Colonic mucosa (tissue), 4 donors: ENCODE measurements at regions not wholly inside any gene's neighbourhood (a gene's known extent, or its start where the extent isn't known, plus 50 kb on each side); places are given as distances from the start of the nearest gene placed in this dataset.
A peak's percentile ranks its signal among the peaks of the same experiment; 100 is the strongest.
"Not testable (repeated sequence)": the region's sequence is repeated elsewhere in the genome, so short reads cannot be mapped to it uniquely, and the experiment has no call there.

Experiments used
- DNase-seq: peaks from one replicate; pipeline ENCODE4 v3.0.0-alpha.2; 2020
- H3K27ac ChIP-seq: fragments of 200-600 bp; one replicate; pipeline ENCODE4 v1.8.0; 2021
- H3K27me3 ChIP-seq: fragments of 200-600 bp; one replicate; pipeline ENCODE4 v1.8.0; 2021
- H3K36me3 ChIP-seq: fragments of 200-600 bp; one replicate; pipeline ENCODE4 v1.8.0; 2021
- H3K4me1 ChIP-seq: fragments of 200-600 bp; one replicate; pipeline ENCODE4 v1.8.0; 2021; ENCODE audit warnings: mild to moderate bottlenecking
- H3K4me3 ChIP-seq: fragments of 200-600 bp; one replicate; pipeline ENCODE4 v1.8.0; 2021
- H3K9ac ChIP-seq, 2 donors: one replicate each; pipeline ENCODE4 v1.7.0; 2013; ENCODE audit warnings: control low read depth in 2 of 2, low read depth in 2 of 2, low read length in 2 of 2
- H3K9me3 ChIP-seq: fragments of 200-600 bp; one replicate; pipeline ENCODE4 v1.8.0; 2021
- CTCF ChIP-seq: fragments of 200-600 bp; IDR thresholded peaks from one replicate; pipeline ENCODE4 v1.8.0; 2022; ENCODE audit warnings: antibody characterized with exemption, mild to moderate bottlenecking
- intact Hi-C: fragments of 100-400 bp; cut with DNase I; formaldehyde crosslinking; loops from one replicate; pipeline ENCODE4 v1.14.1; 2022
- donor health status: healthy.
- donor health status: DM: no; HTN: no; CAD: no.
- donor health status: DM: no; HTN: no; CAD: no.

DNA sequence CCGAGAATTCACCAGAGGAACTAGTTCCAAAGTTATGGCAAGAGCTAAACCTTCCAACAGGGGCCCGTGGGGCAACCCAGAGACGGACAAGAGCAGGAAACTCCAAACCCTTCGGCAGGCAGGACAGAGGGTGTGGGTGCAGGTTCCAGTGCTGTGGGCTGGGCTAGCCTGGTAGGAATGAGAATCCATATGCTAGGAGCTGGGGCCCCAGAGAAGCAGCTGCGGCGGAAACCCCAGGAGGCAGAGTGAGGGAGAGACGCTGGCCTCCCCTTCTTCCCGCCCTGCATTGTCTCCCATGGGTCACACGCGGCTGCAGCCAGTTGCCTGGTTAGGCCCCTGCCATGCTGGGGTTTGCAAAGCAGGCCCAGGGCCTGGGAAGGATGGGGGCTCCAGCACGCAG is 126.2 kb upstream of the ALDH3B2 start:
- H3K4me3 ChIP-seq, H3K36me3 ChIP-seq, DNase-seq, H3K4me1 ChIP-seq, intact Hi-C loops, H3K9ac ChIP-seq, H3K27ac ChIP-seq, H3K9me3 ChIP-seq, H3K27me3 ChIP-seq: not testable (repeated sequence)

- H3K36me3 ChIP-seq, H3K27me3 ChIP-seq, H3K27ac ChIP-seq, H3K4me3 ChIP-seq, H3K4me1 ChIP-seq, H3K9me3 ChIP-seq, intact Hi-C loops, H3K9ac ChIP-seq, DNase-seq: not testable (repeated sequence)
- TF ChIP-seq CTCF: peak; percentile 37
Measured at GRCh38 chr11:67799808-67800207, 125.4 kb upstream of the ALDH3B2 start.

DNA sequence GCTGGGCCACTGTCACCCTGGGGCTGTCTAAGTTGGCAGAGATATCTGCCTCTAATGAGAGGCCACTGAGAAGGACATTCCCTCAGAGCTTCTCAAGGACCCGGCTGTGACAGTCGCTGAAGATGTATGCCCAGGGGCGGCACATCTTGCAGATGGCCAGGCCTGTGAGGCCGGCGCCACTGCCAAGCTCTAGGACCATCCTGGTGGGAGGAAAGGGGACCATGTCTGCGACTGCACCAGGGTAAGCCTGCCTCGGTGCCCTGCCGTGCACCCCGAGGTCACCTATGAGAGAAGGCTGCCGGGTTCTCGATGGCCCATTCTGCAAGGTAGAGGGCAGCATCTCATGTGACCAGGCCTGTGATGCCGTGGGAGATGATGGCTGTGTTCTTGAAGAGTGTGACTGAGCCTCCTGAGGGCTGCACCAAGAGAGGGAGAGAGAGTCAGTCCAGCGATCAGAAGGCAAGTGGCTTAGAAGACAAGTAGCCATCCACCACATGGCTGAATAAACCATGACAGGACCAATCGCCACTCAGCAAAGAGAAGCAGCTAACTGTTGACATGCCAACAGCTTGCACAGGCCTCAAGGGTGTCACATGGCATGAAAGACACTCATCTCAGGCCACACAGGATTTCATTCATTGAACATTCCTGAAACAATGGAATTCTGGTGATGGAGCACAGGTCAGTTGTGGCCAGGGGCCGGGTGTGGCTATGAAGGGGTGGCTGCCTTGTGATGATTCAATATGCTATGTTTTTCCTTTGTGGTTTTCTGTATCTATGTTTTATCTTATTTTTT is 123.5 kb upstream of the ALDH3B2 start:
- H3K36me3 ChIP-seq, H3K27me3 ChIP-seq, H3K4me1 ChIP-seq, intact Hi-C loops, H3K9me3 ChIP-seq, H3K4me3 ChIP-seq, H3K27ac ChIP-seq, H3K9ac ChIP-seq, DNase-seq: not testable (repeated sequence)

GRCh38 chr11:67795746-67796145 is 121.3 kb upstream of the ALDH3B2 start:
- Histone ChIP-seq H3K36me3 (no peaks in the 10 kb centered on the region), H3K9me3 (no peaks in the 10 kb centered on the region), H3K27ac (no peak overlapping the region), H3K27me3 (no peaks in the 10 kb centered on the region), H3K9ac (no peak overlapping the region), H3K4me1 (no peaks in the 10 kb centered on the region), H3K4me3 (no peak overlapping the region)
- no peak for DNase-seq
- TF ChIP-seq CTCF: no peak
- intact Hi-C loops: no loop called here

DNA sequence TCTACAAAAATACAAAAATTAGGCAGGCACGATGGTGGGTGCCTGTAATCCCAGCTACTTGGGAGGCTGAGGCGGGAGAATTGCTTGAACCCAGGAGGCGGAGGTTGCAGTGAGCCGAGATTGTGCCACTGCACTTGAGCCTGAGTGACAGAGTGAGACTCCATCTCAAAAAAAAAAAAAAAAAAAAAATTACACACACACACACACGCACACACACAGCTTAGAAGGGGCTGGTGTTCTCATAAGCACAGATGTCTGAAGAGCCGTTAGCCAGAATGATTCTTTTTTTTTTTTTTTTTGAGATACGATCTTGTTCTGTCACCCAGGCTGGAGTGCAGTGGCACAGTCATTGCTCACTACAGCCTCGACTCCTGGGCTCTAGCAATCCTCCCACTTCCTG is 119.3 kb upstream of the ALDH3B2 start:
- H3K36me3 ChIP-seq, H3K4me1 ChIP-seq, H3K27ac ChIP-seq, intact Hi-C loops, H3K4me3 ChIP-seq, H3K27me3 ChIP-seq, H3K9me3 ChIP-seq, H3K9ac ChIP-seq, DNase-seq: not testable (repeated sequence)

GRCh38 chr11:67792273-67792990 is 118.0 kb upstream of the ALDH3B2 start:
- H3K4me1 ChIP-seq, H3K9ac ChIP-seq, H3K27ac ChIP-seq, H3K36me3 ChIP-seq, intact Hi-C loops, H3K9me3 ChIP-seq, H3K27me3 ChIP-seq, H3K4me3 ChIP-seq: not testable (repeated sequence)
- peak; percentile 62 for DNase-seq
- TF ChIP-seq CTCF: peak; percentile 50

- H3K36me3 ChIP-seq, H3K9ac ChIP-seq, intact Hi-C loops, H3K27me3 ChIP-seq, H3K4me3 ChIP-seq, H3K4me1 ChIP-seq, H3K27ac ChIP-seq, H3K9me3 ChIP-seq: not testable (repeated sequence)
- peak; percentile 35 for DNase-seq
Measured at GRCh38 chr11:67791598-67792170, 117.3 kb upstream of the ALDH3B2 start.

DNA sequence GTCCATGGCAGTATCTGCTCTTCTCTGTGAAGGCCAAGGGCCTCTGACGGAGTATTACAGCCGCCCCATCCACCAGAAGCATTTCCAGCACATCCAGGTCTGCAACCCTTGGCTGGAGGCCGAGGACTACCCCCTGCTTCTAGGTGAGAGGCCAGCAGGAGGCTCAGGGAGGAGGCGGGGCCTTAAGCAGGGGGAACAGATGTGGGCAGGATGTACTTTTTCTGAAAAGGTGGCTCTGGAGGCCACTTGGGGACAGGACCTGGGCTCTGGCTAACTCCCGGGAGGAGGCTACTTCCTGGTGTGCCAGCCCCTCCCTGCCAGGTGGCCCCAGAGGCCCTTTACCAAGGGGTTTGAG is 113.9 kb upstream of the ALDH3B2 start:
- H3K9ac ChIP-seq, H3K27ac ChIP-seq, H3K27me3 ChIP-seq, H3K4me1 ChIP-seq, H3K9me3 ChIP-seq, H3K4me3 ChIP-seq, intact Hi-C loops, H3K36me3 ChIP-seq: not testable (repeated sequence)
- peak; percentile 48 for DNase-seq

GRCh38 chr11:67787681-67788340 is 113.4 kb upstream of the ALDH3B2 start:
- H3K27ac ChIP-seq, H3K27me3 ChIP-seq, DNase-seq, H3K9me3 ChIP-seq, H3K4me3 ChIP-seq, H3K9ac ChIP-seq, intact Hi-C loops, H3K36me3 ChIP-seq, H3K4me1 ChIP-seq: not testable (repeated sequence)

GRCh38 chr11:67781967-67782366 is 107.5 kb upstream of the ALDH3B2 start:
- DNase-seq, H3K9ac ChIP-seq, H3K4me3 ChIP-seq, intact Hi-C loops, H3K36me3 ChIP-seq, H3K9me3 ChIP-seq, H3K27me3 ChIP-seq, H3K27ac ChIP-seq, H3K4me1 ChIP-seq: not testable (repeated sequence)
